HG02943 (cell line): ENCODE measurements at regions not wholly inside any gene's neighbourhood (a gene's known extent, or its start where the extent isn't known, plus 50 kb on each side); places are given as distances from the start of the nearest gene placed in this dataset.

Source experiments
- ATAC-seq: cut with Tn5 transposase; IDR thresholded peaks from one replicate; pipeline ENCODE4 v1.9.1; 2021; ENCODE audit warnings: mild to moderate bottlenecking, low read depth, moderate library complexity; ENCODE audit not compliant: unreplicated experiment

- ATAC-seq: no peak
Measured at GRCh38 chr3:106620646-106621045, 751.8 kb upstream of the CBLB start.

- no peak for ATAC-seq
Measured at GRCh38 chr3:106624154-106624553, 753.1 kb upstream of the CCDC54 start.

- no peak for ATAC-seq
Measured at GRCh38 chr3:106628407-106628806, 748.8 kb upstream of the CCDC54 start.

- peak; percentile 90 for ATAC-seq
Measured at GRCh38 chr3:106629215-106629832, 747.9 kb upstream of the CCDC54 start.

GRCh38 chr3:106631373-106632108 is 745.7 kb upstream of the CCDC54 start:
- no peak for ATAC-seq

- no peak for ATAC-seq
Measured at GRCh38 chr3:106635271-106635670, 742.0 kb upstream of the CCDC54 start.

GRCh38 chr3:106635826-106636225 is 741.4 kb upstream of the CCDC54 start:
- ATAC-seq: no peak

- no peak for ATAC-seq
Measured at GRCh38 chr3:106640353-106640752, 736.9 kb upstream of the CCDC54 start.

GRCh38 chr3:106642161-106642560 is 735.1 kb upstream of the CCDC54 start:
- no peak for ATAC-seq

- no peak for ATAC-seq
Measured at GRCh38 chr3:106643684-106644161, 733.5 kb upstream of the CCDC54 start.

- no peak for ATAC-seq
Measured at GRCh38 chr3:106673926-106674569, 703.2 kb upstream of the CCDC54 start.

- ATAC-seq: no peak
Measured at GRCh38 chr3:106675451-106675850, 701.8 kb upstream of the CCDC54 start.

- no peak for ATAC-seq
Measured at GRCh38 chr3:106678657-106679390, 698.4 kb upstream of the CCDC54 start.

GRCh38 chr3:106683953-106684620 is 693.2 kb upstream of the CCDC54 start:
- ATAC-seq: no peak

GRCh38 chr3:106685745-106686144 is 691.5 kb upstream of the CCDC54 start:
- no peak for ATAC-seq

- ATAC-seq: no peak
Measured at GRCh38 chr3:106687905-106688304, 689.3 kb upstream of the CCDC54 start.

- ATAC-seq: no peak
Measured at GRCh38 chr3:106688464-106688863, 688.8 kb upstream of the CCDC54 start.

- ATAC-seq: no peak
Measured at GRCh38 chr3:106691476-106691875, 685.8 kb upstream of the CCDC54 start.

GRCh38 chr3:106692624-106693023 is 684.6 kb upstream of the CCDC54 start:
- ATAC-seq: no peak

GRCh38 chr3:106699122-106699521 is 678.1 kb upstream of the CCDC54 start:
- ATAC-seq: no peak
